Glutamatergic neuron (in vitro differentiated cells): ENCODE measurements at regions not wholly inside any gene's neighbourhood (a gene's known extent, or its start where the extent isn't known, plus 50 kb on each side); places are given as distances from the start of the nearest gene placed in this dataset.

ENCODE experiments used
- DNase-seq: peaks from one replicate; pipeline ENCODE4 v3.0.0; 2022
- H3K27ac Mint-ChIP-seq: one replicate; pipeline ENCODE4 v1.8.0; 2020; ENCODE audit warnings: mild to moderate bottlenecking, mixed read lengths, inconsistent platforms; ENCODE audit not compliant: unreplicated experiment
- H3K27me3 Mint-ChIP-seq: one replicate; pipeline ENCODE4 v1.8.0; 2020; ENCODE audit warnings: mild to moderate bottlenecking, moderate library complexity, mixed read lengths, inconsistent platforms; ENCODE audit not compliant: unreplicated experiment
- H3K36me3 Mint-ChIP-seq: one replicate; pipeline ENCODE4 v1.8.0; 2020; ENCODE audit warnings: mild to moderate bottlenecking, mixed read lengths, inconsistent platforms; ENCODE audit not compliant: unreplicated experiment
- H3K4me1 Mint-ChIP-seq: one replicate; pipeline ENCODE4 v1.8.0; 2020; ENCODE audit warnings: mild to moderate bottlenecking, low read depth, mixed read lengths, inconsistent platforms; ENCODE audit not compliant: unreplicated experiment
- H3K4me3 Mint-ChIP-seq: one replicate; pipeline ENCODE4 v1.8.0; 2020; ENCODE audit warnings: mild to moderate bottlenecking, mixed read lengths, inconsistent platforms; ENCODE audit not compliant: unreplicated experiment
- H3K9me3 Mint-ChIP-seq: one replicate; pipeline ENCODE4 v1.8.0; 2020; ENCODE audit warnings: mild to moderate bottlenecking, moderate library complexity, mixed read lengths, inconsistent platforms; ENCODE audit not compliant: unreplicated experiment
- TF ChIP-seq, protein P1 (sequence below): fragments of 200-600 bp; sonication (generic); IDR thresholded peaks from one replicate; pipeline ENCODE4 v1.5.0; 2021; ENCODE audit not compliant: partially characterized antibody, unreplicated experiment

DNA sequence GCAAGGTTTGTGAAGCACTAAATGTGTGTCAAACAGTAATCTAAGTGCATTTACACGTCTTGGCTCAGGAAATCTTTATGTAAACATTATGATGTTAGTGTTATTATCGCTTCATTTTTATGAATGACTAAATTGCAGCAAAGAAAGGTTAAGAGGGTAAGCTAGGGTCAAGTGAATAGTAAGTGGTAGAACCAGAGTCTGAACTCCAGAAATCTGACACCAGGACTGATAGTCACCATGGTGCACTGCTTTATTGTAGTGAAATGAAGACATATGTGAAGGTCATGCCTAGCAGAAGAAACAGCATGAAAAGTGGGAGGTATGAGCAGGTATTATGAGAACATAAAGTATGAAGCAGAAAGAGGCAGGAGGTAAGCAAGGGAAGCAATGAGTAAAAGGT lies 368.7 kb upstream of the TENM4 start:
- Mint-ChIP-seq H3K36me3 (no peaks in the 10 kb centered on the region), H3K4me1 (no peaks in the 10 kb centered on the region), H3K27me3 (no peaks in the 10 kb centered on the region), H3K27ac (no peak overlapping the region), H3K9me3 (no peaks in the 10 kb centered on the region), H3K4me3 (no peak overlapping the region)
- TF ChIP-seq, protein P1, sequence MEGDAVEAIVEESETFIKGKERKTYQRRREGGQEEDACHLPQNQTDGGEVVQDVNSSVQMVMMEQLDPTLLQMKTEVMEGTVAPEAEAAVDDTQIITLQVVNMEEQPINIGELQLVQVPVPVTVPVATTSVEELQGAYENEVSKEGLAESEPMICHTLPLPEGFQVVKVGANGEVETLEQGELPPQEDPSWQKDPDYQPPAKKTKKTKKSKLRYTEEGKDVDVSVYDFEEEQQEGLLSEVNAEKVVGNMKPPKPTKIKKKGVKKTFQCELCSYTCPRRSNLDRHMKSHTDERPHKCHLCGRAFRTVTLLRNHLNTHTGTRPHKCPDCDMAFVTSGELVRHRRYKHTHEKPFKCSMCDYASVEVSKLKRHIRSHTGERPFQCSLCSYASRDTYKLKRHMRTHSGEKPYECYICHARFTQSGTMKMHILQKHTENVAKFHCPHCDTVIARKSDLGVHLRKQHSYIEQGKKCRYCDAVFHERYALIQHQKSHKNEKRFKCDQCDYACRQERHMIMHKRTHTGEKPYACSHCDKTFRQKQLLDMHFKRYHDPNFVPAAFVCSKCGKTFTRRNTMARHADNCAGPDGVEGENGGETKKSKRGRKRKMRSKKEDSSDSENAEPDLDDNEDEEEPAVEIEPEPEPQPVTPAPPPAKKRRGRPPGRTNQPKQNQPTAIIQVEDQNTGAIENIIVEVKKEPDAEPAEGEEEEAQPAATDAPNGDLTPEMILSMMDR = no peak
- DNase-seq = no peak

DNA sequence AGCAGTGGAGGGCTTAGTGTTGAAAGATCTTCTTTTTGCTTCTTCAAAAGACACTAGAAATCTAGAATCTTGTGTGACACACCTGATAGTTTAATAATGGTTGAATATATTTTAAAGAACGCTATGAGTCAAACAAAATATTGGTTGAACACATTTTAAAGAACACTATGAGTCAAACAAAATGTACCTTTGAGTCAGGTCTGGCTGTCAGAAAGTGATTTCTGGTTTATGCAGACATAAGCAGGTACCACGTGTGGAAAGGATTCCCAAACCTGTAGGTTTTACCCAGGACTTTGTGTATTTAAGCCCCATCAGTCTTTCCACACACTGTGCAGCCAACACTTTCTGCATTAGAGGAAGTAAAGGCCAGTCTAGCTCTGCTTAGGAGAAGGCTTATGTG lies 366.7 kb upstream of the TENM4 start:
- Mint-ChIP-seq H3K9me3 (peaks cover 5% of the 10 kb centered on the region), H3K4me3 (no peak overlapping the region), H3K36me3 (peaks cover 9% of the 10 kb centered on the region), H3K4me1 (no peaks in the 10 kb centered on the region), H3K27ac (no peak overlapping the region), H3K27me3 (no peaks in the 10 kb centered on the region)
- no peak for DNase-seq
- TF ChIP-seq, protein P1 = no peak

DNA sequence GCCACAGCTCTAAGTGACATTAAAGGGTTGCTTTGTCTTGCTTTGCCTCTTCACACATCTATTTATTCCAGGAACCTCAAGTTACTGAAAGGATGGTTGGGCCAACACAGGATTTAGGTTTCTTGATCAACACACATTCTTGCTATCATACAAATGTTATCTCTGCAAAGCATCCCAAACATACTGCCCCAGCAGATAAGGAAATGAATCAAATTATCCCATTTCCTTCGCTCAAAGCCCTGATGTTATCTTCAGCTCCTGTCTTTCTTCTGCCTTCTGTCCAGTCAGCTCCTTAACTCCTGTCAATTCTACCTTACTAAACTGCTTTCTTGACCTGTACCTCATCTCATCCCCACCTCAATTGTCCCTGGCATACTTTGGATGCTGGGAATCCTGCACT lies 355.9 kb upstream of the TENM4 start:
- Mint-ChIP-seq H3K36me3 (no peaks in the 10 kb centered on the region), H3K9me3 (peaks cover 1% of the 10 kb centered on the region), H3K4me1 (no peaks in the 10 kb centered on the region), H3K4me3 (no peak overlapping the region), H3K27me3 (no peaks in the 10 kb centered on the region), H3K27ac (no peak overlapping the region)
- DNase-seq = no peak
- TF ChIP-seq, protein P1 = no peak

DNA sequence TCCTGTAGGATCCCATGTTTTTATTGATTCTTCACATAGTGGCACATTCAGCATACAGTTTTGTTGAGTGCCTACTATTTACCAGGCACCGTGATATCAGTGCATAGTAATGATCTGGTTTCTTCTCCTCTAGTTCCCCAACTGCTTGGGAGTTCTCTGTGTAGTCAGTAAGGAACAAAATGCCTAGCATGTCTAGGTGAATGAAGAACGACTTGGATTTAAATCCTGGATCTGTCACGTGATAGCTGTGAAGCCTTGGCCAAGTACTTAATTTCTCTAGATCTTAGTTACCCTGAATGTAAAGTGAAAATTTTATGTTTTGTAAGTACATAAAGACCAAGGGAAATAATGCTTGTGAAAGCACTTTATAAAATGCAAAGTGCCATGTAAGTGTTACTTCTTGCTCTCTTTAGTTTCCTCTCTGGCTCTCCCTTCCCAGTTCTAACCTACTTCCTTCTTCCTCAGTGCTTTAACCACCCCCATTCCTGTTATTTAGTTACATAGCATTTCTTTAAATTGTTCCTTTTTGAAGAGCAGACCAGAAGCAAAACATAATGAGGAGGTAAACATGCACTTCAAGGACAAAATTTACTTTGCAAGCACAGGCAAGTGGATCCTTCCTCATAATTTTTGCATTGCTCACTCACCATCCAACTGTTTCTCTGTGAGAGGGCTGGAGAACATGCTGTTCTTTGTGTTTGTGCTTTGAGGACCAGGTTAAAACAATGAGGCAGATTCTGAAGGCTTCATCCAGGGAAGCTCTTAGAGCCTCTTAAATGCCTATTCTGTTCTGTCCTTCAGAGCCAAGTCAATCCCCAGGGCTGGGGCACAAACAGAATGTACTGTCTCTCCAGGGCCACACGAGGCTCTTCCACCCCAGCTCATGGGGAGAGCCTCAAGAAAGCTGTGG lies 353.9 kb upstream of the TENM4 start:
- no peaks in the 10 kb centered on the region for H3K27me3 Mint-ChIP-seq
- no peaks in the 10 kb centered on the region for H3K36me3 Mint-ChIP-seq
- H3K4me1 Mint-ChIP-seq = no peaks in the 10 kb centered on the region
- H3K4me3 Mint-ChIP-seq = no peak overlapping the region
- peaks cover 3% of the 10 kb centered on the region for H3K9me3 Mint-ChIP-seq
- DNase-seq = no peak
- TF ChIP-seq, protein P1 = no peak
- H3K27ac Mint-ChIP-seq = no peak overlapping the region

DNA sequence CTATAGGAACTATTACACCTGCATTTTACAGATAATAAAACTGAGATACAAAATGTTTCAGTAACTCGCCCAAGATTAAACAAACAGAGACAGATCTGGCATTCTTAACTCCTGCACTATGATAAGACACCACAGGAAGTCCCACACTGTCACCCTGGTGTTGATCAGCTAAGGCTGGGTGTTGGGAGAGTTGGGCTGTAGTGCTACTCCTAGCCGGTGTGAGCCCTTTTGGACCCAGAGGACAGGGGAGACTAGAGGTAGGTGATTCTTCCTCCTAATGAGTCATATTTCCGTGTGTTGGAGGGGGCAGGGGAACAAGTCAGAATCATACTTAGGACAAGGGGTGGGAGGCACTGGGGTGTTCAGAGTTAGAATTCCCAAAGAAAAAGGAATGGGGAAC lies 353.2 kb upstream of the TENM4 start:
- no peaks in the 10 kb centered on the region for H3K4me1 Mint-ChIP-seq
- no peak overlapping the region for H3K4me3 Mint-ChIP-seq
- H3K9me3 Mint-ChIP-seq = peaks cover 3% of the 10 kb centered on the region
- DNase-seq = no peak
- TF ChIP-seq, protein P1 = no peak
- no peaks in the 10 kb centered on the region for H3K36me3 Mint-ChIP-seq
- H3K27ac Mint-ChIP-seq = no peak overlapping the region
- H3K27me3 Mint-ChIP-seq = no peaks in the 10 kb centered on the region
